ENCODE measurements at regions not wholly inside any gene's neighbourhood (a gene's known extent, or its start where the extent isn't known, plus 50 kb on each side); places are given as distances from the start of the nearest gene placed in this dataset.
A peak's percentile ranks its signal among the peaks of the same experiment; 100 is the strongest.
"Not testable (repeated sequence)": the region's sequence is repeated elsewhere in the genome, so short reads cannot be mapped to it uniquely, and the experiment has no call there.

GRCh38 chr12:7591531-7591930 lies 74.2 kb downstream of the APOBEC1 start:
- no peak for DNase-seq

DNA sequence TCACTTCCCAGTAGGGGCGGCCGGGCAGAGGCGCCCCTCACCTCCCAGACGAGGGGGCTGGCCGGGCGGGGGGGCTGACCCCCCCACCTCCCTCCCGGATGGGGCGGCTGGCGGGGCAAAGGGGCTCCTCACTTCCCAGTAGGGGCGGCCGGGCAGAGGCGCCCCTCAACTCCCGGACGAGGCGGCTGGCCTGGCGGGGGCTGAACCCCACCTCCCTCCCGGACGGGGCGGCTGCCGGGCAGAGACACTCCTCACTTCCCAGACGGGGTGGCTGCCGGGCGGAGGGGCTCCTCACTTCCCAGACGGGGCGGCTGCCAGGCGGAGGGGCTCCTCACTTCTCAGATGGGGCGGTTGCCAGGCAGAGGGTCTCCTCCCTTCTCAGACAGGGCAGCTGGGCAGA lies 75.6 kb downstream of the APOBEC1 start:
- DNase-seq: not testable (repeated sequence)

DNA sequence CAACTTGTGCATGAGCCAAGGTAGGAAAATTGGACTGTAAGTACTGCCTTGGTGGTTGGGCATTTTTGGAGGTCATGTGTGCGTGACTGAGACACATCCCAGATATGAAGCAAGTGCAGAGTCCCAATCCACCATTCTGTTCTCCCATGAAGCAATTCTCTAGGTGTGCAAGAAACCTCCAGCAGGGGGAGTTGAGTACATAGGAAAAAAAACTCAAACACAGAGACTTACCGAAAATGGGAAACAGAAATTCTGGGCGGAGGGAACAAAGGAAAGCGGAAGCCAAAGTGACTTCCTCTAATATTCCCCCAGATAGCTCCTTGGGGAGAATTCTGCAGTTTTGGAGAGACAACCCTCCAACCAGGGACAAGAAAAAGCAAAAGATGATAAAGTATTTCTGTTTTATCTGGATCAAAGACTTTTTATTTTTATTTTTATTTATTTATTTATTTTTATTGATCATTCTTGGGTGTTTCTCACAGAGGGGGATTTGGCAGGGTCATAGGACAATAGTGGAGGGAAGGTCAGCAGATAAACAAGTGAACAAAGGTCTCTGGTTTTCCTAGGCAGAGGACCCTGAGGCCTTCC lies 76.9 kb downstream of the APOBEC1 start:
- peak; percentile 35 for DNase-seq

DNA sequence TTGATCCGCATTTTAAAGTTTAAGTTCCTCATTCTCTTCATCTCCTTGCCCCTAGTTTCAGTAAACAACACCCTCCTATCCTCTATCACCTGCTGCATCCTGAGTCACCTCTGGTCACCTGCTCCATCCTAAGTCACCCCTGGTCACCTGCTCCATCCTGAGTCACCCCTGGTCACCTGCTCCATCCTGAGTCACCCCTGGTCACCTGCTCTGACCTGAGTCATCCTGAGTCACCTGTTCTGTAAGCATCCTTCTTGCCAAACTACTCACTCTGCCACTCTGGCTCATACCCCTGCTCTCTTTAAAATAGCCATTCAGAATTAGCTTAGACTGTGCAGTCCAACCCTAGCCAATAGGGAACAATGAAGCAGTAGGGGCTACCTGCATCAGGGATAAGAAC lies 80.6 kb upstream of the CD163 start:
- DNase-seq: not testable (repeated sequence)

DNA sequence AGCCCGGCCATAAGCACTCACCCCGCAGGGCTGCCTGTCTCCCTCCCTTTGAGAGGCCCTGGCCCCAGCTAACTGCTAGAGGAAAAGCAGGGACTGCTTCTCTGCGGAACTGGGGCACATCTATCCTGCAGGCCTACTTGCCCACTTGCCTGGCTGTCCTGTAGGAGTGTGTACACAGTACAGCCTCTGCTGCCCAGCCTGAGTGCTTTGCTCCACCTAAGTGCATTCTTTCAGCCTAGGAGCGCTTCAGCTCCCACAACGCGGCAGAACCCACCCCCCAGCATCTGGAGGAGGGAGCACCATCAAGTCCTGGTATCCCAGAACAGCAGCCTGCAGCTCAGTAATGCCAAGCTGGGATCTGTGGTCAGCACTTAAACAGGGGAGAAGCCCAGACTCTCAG lies 79.9 kb upstream of the CD163 start:
- no peak for DNase-seq

DNA sequence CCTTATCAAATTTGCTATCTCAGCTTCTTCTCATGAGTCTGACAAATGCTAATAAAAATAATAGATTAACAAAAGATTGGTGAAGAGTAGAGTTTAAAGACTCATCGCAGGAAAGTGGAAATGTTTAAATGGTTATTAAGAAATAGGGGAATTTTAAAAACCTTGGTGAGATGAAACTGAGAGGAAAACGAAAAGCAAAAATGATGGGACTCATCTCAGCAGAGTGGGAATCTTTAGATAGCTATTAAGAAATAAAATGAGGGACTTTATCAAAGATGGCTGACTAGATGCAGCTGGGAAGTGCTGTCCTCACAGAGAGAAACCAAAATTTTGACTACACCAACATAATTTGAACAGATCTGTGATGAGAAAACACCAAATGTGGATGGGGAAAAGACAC lies 79.2 kb upstream of the CD163 start:
- DNase-seq: no peak

DNA sequence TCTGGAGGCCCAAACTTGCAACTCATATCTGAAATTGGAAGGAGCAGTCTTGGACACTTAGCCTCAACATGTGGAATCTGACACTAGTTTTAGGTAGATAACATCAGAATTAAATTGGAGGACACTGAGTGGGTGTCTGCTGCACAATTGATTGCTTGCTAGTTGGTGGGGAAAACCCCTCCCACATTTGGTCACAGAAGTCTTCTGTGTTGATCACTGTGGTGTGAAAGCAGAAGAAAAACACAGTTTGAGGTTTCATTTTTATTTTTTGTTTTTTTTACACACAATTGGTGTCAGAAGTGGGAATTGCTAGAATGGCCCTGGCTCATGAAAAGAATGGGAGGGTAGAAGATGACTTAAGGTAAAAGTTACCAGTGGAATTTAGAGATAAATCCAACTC lies 78.0 kb upstream of the CD163 start:
- no peak for DNase-seq

DNA sequence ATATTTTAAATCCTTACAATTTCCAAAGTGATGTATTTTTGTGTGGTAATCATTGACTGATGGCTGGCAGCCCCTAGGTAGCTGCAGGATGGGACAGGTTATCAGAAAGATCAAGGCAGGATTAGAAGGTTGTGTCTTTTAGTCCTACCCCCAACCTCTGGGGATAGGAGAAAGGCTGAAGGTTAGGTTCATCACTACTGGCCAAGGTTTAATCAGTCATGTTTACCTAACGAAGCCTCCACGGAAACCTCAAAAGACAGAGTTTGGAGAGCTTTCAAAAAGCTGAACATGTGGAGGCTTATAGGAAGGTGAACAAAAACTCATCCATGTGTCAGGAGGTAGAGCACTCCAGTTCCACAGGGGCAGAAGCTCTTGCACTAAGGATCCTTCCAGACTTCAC lies 77.5 kb upstream of the CD163 start:
- no peak for DNase-seq

DNA sequence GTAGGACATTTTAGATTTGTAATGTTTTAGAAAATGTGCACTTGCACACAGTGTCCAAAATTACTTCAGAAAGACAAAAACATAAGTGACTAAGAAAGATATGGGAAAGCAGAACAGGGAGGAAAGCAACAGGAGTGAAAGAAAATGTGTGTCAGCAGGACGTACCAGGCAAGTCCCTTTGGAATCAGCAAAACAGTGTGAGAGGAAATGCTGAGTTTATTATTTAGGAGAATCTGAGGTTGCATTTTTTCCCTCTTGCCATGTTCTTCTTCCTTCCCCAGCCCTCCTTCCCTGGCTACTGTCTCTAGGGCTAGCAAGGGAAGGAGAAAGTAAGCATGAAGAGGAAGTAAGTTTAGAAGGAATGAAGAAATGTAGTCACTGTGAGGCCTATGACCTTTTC lies 67.7 kb upstream of the CD163 start:
- DNase-seq: no peak

DNA sequence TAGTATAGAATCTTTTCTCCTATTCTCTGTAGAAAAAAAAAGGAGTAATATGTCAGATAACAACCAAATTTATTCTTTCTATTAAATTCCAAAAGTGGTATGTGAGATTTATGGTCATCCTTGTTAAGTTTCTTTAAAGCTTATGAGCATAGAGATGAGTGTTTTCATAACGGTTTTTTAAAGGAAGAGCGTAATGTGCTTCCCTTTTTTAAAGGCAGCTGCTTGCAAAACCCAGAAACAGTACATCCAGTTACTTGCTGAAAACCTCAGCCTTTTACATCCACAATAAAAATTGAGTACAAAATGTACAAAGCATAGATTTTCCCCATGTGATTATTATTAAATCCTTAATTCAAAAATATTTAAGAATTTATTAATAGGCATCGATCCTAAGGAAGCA lies 53.6 kb upstream of the CD163 start:
- no peak for DNase-seq

- DNase-seq: peak; percentile 5
Observed at GRCh38 chr12:7555752-7556151, 52.2 kb upstream of the CD163 start.

DNA sequence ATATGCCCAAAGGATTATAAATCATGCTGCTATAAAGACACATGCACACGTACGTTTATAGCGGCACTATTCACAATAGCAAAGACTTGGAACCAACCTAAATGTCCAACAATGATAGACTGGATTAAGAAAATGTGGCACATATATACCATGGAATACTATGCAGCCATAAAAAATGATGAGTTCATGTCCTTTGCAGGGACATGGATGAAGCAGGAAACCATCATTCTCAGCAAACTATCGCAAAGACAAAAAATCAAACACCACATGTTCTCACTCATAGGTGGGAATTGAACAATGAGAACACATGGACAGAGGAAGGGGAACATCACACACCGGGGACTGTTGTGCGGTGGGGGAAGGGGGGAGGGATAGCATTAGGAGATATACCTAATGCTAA lies 51.3 kb upstream of the CD163 start:
- not testable (repeated sequence) for DNase-seq
